ENCODE measurements at regions not wholly inside any gene's neighbourhood (a gene's known extent, or its start where the extent isn't known, plus 50 kb on each side); places are given as distances from the start of the nearest gene placed in this dataset.

- DNase-seq (ENCODE audit: low read depth in 2 of 2): peak; percentile 32 to 36
These were observed 135.1 kb upstream of the FRY start for GRCh38 chr13:31896427-31896826.

DNA sequence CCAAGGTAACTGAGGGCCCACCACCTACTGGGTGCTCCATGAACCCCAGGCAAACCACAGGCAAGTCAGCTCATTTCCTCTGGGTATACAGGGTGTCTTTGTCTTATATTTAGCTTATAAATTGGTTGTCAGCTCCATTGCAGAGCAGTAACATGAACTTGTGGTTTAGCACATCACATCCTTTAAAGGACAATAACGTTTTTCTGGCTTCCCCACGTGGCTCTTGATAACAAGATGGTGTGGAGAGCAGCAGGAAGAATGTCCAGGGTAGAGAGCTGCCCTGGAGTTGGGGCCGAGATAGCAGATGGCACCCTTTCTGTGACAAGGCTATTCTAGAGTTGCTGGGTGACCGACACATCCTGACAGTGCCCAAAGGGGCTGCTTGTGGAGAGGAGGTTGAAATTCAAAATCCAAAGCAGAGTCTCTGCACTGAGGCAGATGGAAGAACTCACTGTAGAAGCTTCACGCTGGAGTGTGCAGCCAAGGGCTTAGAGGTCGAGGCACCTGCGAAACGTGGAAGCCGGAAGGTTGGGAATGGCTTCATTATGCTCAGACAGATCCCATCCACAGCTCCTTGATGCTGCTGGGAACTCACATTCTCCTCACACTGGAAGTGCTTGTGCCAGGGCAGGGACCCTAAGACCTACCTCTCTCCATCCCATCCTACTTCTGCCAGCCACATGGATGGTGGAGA lies 133.0 kb upstream of the FRY start:
- no peak for DNase-seq (ENCODE audit: low read depth in 2 of 2)

DNA sequence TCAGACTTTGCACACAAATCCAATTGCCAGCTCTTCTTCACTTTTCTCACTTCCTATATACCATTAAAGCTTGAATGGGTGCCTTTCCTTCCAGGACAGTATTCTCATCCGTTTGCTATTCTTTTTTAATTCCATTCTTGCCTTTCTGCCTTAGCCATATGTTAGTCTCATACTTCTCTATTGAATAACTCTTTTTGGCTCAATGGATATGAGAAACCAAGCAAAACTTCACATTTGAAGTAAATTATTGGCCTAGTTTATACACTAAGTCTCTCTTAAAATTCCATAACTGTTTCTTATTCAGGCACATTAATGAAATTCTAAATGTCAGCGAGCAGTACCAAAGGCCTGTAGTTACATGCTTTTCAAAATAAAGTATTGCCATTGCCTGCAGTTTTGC lies 129.6 kb upstream of the FRY start:
- no peak for DNase-seq (ENCODE audit: low read depth in 2 of 2)

- DNase-seq (ENCODE audit: low read depth in 2 of 2): no peak
These were observed 128.3 kb upstream of the FRY start for GRCh38 chr13:31903111-31903815.

- no peak for DNase-seq (ENCODE audit: low read depth in 2 of 2)
These were observed 126.4 kb upstream of the FRY start for GRCh38 chr13:31904941-31905824.

DNA sequence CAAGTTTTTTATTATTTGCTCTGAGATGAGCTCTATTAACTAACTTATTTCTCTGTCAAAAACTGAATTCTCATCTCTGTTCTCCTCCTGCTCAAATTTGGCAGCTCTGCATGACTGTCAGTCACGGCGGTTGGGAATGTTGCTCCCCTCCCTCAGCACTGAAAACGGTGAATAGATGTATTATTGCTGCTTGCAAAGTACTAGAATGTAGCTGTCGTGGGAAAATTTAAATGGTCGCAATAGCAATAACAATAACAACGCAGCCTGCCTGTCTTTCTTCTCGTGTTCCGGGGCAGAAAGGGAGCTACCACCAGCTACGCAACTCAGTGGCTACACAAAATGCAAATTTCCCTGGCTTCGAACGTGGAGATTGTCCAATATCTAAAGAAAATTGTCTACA lies 125.6 kb upstream of the FRY start:
- DNase-seq (ENCODE audit: low read depth in 2 of 2): no peak

- DNase-seq (ENCODE audit: low read depth in 2 of 2): no peak
These were observed 122.7 kb upstream of the FRY start for GRCh38 chr13:31908696-31909411.

DNA sequence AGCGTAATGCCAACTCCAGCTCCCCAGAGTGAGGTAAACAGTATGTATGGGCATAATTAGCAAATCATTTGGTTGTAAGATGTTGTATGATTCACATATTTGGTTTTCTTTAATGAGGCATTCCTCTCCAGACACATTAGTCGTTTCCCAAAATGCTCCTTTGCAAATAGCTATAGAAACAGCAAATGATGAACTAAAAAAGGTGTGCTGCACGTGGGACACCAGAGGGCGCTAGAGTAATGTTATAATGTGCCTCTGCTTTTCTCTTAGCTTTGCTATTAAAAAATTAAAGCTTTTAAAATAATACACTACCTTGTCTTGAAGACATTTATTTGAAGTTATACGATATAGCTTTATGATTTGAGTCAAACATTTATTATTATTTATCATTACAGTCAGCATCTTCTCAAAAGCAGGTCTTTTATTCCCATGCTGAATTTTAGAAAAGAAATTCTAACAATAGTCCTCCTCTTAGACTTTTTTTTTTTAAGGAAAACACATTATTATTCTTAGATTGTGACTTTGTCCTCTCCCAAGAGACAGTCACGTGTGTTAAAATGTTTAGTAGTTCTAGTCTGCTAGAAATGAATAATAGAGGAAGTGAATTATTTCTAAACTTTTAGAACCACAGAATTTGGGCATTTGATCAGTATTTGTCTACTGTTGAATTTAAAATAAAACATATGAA lies 121.6 kb upstream of the FRY start:
- DNase-seq (ENCODE audit: low read depth in 2 of 2): peak; percentile 36 to 39

DNA sequence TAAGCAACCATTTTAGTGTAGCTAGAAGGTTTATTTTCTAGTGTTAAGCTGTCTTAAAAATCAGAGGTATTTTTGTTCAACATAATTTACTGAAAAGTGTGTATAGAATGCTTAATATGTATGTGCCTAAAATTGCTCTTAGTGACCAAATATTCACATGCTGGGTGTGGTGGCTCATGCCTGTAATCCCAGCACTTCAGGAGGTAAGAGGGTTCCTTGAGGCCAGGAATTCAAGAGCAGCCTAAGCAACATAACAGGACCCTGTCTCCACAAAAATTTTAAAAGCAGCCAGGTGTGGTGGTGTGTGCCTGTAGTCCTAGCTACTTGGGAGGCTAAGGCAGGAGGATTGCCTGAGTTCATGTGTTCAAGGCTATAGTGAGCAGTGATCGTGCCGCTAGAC lies 120.9 kb upstream of the FRY start:
- DNase-seq (ENCODE audit: low read depth in 2 of 2): no peak

- DNase-seq (ENCODE audit: low read depth in 2 of 2): no peak
These were observed 118.8 kb upstream of the FRY start for GRCh38 chr13:31912647-31913401.

- no peak for DNase-seq (ENCODE audit: low read depth in 2 of 2)
These were observed 118.1 kb upstream of the FRY start for GRCh38 chr13:31913459-31913858.

DNA sequence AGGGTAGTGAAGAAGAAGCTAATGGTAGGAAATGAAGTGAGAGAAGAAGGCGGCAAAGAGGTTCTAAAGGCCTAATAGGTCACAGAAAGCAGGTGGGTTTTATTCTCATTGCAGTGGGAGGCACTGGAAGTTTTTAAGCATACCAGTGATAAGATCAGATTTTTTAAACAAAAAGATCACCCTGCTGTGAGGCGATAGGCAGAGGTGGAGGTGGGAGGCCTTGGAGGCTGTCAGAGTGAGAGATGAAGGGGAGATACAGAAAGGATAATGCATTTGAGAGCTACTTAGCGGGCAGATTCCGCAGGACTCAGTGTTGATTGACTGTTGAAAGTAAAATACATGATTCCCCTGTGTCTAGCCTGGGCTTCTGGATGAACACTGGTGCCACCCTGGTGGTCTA lies 116.7 kb upstream of the FRY start:
- DNase-seq (ENCODE audit: low read depth in 2 of 2): no peak

DNA sequence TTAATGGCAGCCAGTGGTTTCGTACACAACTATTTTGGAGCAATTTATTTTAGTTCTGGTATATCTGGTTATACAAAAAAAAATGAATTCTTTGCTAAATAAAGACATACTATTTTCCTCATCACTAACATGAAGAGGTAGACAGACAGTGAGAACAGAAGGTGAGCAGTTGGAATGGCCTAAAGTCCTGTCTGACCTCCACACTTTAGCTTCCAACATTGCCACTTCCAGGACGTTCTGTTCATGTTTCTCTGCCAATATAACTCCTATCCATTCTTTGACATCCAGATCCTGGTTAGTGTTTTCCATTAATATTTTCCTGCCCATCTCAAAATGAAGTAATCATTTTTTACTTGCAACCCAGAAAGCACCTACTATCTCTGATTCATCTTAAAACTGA lies 112.9 kb upstream of the FRY start:
- no peak for DNase-seq (ENCODE audit: low read depth in 2 of 2)

DNA sequence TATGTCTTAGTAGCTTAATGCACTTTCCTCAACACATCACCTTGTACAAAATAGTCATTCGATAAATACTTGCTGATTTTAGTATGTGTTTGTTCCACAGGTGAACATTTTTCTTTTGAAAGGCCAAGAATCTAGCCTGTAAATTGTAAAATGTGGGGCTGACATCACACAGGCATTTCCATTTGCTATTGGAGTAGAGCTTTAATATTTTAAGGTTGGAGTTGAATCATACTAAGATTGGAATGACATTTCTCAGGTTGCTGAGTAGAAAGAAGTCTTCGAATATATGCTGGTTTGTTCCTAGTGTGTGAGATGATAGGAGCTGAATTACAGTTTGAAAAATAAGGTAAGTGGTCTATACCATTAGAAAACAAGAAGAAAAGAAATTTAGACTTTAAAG lies 112.3 kb upstream of the FRY start:
- DNase-seq (ENCODE audit: low read depth in 2 of 2): no peak

DNA sequence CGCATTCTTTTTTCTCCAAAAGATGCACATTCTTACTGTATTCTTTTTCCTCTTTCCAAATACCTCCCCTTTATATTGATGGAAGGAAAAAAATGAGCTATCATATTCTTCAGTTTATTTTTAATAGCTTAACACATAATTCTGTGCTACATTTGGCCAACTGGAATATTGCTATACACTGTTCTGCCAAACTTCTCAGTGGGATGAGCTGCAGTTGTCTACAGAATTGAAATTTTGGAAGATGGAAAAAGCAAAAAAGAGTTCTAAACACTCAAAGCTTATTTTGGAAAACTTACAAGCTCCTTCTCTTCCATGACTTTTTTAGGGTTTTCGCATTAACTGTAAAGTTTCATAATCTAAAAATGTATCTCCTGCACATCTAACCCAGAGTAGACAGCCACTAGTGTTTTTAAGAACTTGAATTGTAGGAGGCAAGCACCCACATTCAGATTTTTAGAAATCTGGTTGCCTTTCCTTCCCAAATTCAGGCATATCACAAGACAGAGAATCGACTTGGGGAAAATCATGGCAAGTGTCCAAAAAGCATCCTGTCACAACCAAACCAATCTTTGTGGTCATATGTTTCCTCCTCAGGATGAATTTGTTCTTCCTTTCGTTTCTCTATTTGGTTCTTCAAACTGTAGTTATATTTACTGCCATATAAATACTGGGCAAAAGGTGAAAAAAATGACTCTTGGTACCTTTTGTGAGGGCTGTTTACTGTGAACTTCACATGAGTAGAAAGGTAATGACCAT lies 111.4 kb upstream of the FRY start:
- no peak for DNase-seq (ENCODE audit: low read depth in 2 of 2)

GRCh38 chr13:31920727-31921100 lies 110.9 kb upstream of the FRY start:
- DNase-seq (ENCODE audit: low read depth in 2 of 2): no peak

- DNase-seq (ENCODE audit: low read depth in 2 of 2): no peak
These were observed 108.8 kb upstream of the FRY start for GRCh38 chr13:31922724-31923123.

DNA sequence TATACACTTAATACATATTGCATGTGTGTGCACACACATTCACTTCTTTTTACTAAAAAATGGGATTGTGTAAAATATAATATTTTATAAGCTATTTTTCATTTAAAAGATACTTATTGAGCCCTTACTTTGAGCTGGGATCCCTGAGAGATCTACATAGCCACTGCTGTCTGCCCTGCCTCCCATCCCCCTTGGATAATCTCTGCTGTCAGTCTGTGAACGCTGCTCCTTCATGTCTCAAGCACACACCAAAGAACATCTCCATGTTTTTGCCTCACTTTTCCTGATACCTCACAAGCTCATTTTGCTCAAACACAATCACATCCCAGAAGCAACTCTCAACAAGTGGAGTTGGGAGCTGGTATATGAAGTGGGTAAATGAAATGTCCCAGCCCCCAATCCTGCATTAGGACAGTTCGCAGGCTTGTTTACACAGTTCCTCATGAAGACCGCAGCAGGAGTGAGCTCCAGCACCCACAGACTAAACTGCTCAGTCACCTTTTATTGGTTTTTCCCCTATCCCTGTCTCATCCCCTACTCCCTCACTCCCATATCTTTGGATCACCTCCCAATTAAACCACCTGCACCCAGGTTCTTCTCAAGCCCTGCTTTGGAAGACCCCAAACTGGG lies 108.3 kb upstream of the FRY start:
- no peak for DNase-seq (ENCODE audit: low read depth in 2 of 2)

DNA sequence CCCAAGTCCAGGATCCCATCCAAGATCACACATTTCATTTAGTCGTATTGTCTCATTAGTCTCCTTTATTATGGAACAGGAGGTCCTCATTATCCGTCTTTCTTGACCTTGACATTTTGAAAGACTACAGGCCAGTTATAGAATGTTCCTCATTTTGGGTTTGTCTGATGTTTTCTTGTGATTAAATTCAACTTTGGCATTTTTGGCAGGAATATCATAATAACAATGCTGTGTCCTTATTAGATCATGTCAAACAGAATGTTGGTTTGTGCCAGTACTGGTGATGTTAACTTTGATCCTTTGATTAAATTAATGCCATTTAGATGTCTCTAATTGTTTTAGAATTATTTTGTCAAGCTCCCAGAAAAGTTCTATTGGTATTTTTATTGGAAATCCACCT lies 106.5 kb upstream of the FRY start:
- DNase-seq (ENCODE audit: low read depth in 2 of 2): no peak

All from fibroblast of skin of left quadriceps (primary cell).